ENCODE measurements at regions not wholly inside any gene's neighbourhood (a gene's known extent, or its start where the extent isn't known, plus 50 kb on each side); places are given as distances from the start of the nearest gene placed in this dataset.

DNA sequence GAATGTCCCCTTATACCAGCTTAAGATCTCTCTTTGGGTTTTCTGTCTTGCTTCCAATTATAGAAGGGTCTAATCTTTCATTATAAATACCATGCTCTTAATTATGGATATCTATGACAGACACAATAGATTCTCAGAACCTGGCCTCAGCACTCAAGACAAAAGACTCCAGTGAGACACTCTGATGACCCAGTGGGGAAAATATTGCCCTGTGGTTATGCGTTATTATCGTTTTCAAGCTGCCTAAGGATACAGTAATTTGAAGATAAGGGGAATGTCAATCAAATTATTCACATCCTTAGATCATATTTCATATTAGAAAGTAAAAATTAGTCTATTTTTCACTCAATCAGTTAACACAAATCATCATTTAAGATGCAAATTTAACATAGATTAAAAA is 748.8 kb downstream of the XPNPEP1 start:
- WGBS, 5 donors: 82 to 91% (median 85%) methylated on average over 2 of the region's 2 CpGs
- no peaks in the 10 kb centered on the region for H3K27me3 ChIP-seq (replicated peaks in 1 of 7)
- no peaks in the 10 kb centered on the region for H3K36me3 ChIP-seq
- no peak for DNase-seq
- TF ChIP-seq POLR2AphosphoS5 (IDR thresholded peaks at IDR 0.05): no peak
- TF ChIP-seq POLR2A (IDR thresholded peaks at IDR 0.05): no peak
- TF ChIP-seq CTCF (IDR thresholded peaks at IDR 0.05 in 8 of 11, conservative IDR thresholded peaks at IDR 0.05 in 3 of 11): no peak
- intact Hi-C loops (cut with DNase I; ENCODE audit: low total_unique reads): no loop called here
- peaks cover 0 to 14% (median 5%) of the 10 kb centered on the region in 8 donors for H3K9me3 ChIP-seq
- no peaks in the 10 kb centered on the region for H3K4me1 ChIP-seq
- H3K4me3 ChIP-seq: no peak overlapping the region
- H3K27ac ChIP-seq: no peak overlapping the region

- 23 to 54% (median 31%) methylated on average over 2 of the region's 2 CpGs for WGBS, 5 donors
- TF ChIP-seq CTCF (IDR thresholded peaks at IDR 0.05 in 8 of 11, conservative IDR thresholded peaks at IDR 0.05 in 3 of 11) (no peak), POLR2AphosphoS5 (IDR thresholded peaks at IDR 0.05) (no peak), POLR2A (IDR thresholded peaks at IDR 0.05) (no peak)
- Histone ChIP-seq H3K9me3 (peaks cover 0 to 14% (median 5%) of the 10 kb centered on the region in 8 donors), H3K27ac (no peak overlapping the region), H3K4me1 (no peaks in the 10 kb centered on the region), H3K27me3 (replicated peaks in 1 of 7) (no peaks in the 10 kb centered on the region), H3K4me3 (no peak overlapping the region), H3K36me3 (no peaks in the 10 kb centered on the region)
- intact Hi-C loops (cut with DNase I; ENCODE audit: low total_unique reads): no loop called here
- no peak for DNase-seq
Measured at GRCh38 chr10:109173937-109174336, 749.4 kb downstream of the XPNPEP1 start.

DNA sequence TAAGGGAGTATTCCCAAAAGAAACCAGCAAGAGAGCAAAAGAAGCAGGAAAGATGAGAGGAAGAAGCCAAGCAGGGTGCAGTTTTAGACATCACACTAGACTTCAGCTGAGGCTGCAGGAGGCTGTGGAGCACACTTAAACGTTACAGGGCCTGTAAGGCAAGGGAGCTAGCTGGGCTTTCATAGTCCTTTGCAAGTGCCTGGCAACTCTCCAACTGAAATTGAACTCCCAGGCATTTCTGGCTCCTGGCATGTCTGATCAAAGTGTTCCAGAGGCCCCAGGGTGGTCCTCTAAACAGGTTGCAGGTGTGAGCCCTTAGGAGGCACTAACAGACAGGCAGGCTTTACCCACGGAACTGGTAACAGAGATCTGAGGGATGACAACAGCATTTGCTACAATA is 750.2 kb downstream of the XPNPEP1 start:
- Histone ChIP-seq H3K27me3 (replicated peaks in 1 of 7) (no peaks in the 10 kb centered on the region), H3K4me1 (no peaks in the 10 kb centered on the region), H3K36me3 (no peaks in the 10 kb centered on the region), H3K9me3 (peaks cover 0 to 14% (median 5%) of the 10 kb centered on the region in 8 donors), H3K4me3 (no peak overlapping the region), H3K27ac (no peak overlapping the region)
- no peak for DNase-seq
- intact Hi-C loops (cut with DNase I; ENCODE audit: low total_unique reads): no loop called here
- WGBS, 5 donors: 28 to 52% (median 48%) methylated on average over 2 of the region's 2 CpGs
- TF ChIP-seq POLR2A (IDR thresholded peaks at IDR 0.05) (no peak), POLR2AphosphoS5 (IDR thresholded peaks at IDR 0.05) (no peak), CTCF (IDR thresholded peaks at IDR 0.05 in 8 of 11, conservative IDR thresholded peaks at IDR 0.05 in 3 of 11) (no peak)

GRCh38 chr10:109166935-109167334 is 756.4 kb downstream of the XPNPEP1 start:
- H3K9me3 ChIP-seq: peaks cover 0 to 13% (median 0%) of the 10 kb centered on the region in 8 donors
- no peak for DNase-seq
- TF ChIP-seq POLR2A (IDR thresholded peaks at IDR 0.05): no peak
- no peak for TF ChIP-seq POLR2AphosphoS5 (IDR thresholded peaks at IDR 0.05)
- no peak for TF ChIP-seq CTCF (IDR thresholded peaks at IDR 0.05 in 8 of 11, conservative IDR thresholded peaks at IDR 0.05 in 3 of 11)
- no peaks in the 10 kb centered on the region for H3K36me3 ChIP-seq
- intact Hi-C loops (cut with DNase I; ENCODE audit: low total_unique reads): no loop called here
- H3K4me3 ChIP-seq: no peak overlapping the region
- no peak overlapping the region for H3K27ac ChIP-seq
- H3K4me1 ChIP-seq: no peaks in the 10 kb centered on the region
- no peaks in the 10 kb centered on the region for H3K27me3 ChIP-seq (replicated peaks in 1 of 7)

Data from spleen (tissue), 11 donors.